ENCODE measurements at regions not wholly inside any gene's neighbourhood (a gene's known extent, or its start where the extent isn't known, plus 50 kb on each side); places are given as distances from the start of the nearest gene placed in this dataset.

DNA sequence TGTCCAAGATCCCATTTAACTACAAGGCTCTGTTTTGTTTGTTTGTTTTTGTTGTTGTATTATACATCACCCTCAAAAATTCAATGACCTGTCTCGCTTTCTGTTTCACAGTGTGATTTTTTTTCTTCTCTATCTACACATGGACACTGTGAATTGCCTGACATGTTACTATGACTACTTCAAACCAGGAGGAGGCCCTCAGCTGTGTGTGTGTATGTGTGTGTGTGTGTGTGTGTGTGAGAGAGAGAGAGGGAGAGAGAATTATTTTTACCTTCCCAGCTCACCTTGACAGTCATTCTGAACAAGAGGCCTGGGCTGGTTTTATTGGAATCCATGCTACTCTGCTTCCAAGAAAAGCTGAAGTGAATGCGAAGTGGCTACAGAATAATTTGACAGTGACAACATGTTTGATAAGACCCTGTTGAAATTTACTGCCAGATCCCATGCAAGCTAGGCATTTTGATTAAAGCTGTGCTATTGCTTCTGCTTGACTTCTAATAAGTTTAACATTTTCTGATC lies 841.4 kb downstream of the NSUN3 start:
- DNase-seq, result no peak

DNA sequence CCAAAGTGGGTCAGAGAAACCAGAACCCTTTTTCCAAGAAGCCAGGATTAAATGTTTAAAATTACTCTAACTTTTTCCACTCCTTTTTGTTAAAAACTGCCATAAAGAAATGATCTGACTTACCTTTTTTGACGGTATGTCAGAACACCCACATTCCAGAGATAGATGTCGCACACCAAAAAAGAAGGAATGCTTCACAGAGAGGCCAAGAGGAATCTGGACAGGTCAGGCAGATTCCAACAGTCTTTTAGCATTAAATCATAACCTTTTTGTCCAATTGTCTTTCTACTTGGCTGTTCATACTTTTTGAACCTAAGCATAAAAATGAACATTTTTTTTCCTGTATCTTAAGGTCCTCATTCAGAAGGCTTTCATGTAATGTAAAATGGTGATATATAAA lies 846.9 kb downstream of the NSUN3 start:
- no peak for DNase-seq

- no peak for DNase-seq
Observed at GRCh38 chr3:94912656-94913055, 849.8 kb downstream of the NSUN3 start.

- no peak for DNase-seq
Observed at GRCh38 chr3:94927175-94927574, 864.3 kb downstream of the NSUN3 start.

GRCh38 chr3:94928921-94929320 lies 866.1 kb downstream of the NSUN3 start:
- DNase-seq, result no peak

- no peak for DNase-seq
Observed at GRCh38 chr3:94935738-94936580, 873.1 kb downstream of the NSUN3 start.

GRCh38 chr3:94937980-94938379 lies 875.1 kb downstream of the NSUN3 start:
- DNase-seq, result no peak

DNA sequence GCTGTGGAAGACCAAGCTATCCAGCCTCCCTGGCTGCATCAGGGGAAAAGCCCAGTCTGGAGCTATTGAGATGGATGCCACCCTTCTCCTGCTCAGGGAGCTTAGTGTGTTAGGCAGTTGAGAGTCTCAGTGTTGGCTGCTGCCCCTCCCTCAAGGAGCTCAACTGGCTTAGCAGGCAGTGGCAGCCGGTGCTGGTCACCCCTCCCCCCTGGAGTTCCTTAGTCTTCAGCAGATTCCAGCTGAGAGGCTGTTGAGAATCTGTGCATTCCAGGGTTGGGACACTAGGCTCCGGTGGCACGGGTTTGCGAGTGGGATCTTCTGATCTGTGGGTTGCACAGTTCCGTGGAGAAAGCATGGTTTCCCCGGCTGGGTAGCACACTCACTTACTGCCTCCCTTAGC lies 883.8 kb downstream of the NSUN3 start:
- no peak for DNase-seq

GRCh38 chr3:94961423-94962100 lies 898.7 kb downstream of the NSUN3 start:
- DNase-seq, result no peak

DNA sequence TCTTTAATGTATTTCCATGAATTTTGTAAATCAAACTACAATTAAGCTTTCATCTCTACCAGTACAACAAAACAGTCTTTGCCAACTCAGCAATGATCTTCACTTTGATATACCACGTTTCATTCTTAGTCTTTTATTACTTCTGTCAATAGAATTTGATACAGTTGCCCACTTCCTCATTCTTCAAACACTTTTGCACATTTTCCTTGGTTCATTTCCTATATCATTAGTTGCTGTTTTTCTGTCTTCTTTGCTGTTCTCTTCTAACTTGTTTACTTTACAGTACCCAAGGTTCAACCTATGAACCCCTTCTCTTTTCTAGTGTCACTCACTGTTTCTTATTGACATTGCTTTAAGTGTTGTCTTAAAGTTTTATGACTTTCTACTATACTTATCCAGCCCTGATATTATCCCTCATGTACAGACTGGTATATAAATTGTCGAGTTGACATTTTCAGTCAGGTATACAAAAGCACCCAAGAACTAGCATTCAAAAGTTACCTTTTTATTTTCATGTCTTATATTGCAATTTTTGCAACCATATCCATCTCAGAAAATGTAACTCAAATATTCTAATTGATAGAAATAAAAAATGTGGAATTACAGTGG lies 903.1 kb downstream of the NSUN3 start:
- no peak for DNase-seq

DNA sequence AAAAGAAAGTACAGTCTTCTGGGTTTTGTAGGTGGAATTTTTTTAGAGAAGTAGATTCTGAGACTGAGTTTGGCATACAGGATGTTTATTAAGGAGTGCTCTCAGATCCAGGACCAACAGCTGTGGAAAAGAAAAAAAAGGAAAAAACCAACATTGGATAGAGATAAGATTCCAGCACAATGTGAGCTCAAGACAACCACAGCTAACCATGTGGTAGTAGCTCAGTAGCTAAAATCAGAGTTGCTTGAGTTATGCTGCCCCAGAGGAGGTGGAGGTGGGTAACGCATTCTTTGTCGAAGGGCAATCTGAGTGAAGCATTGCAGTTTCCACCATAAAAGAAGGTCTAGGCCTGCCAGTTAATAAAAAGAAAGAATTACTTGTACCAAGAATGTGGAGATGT lies 904.3 kb downstream of the NSUN3 start:
- no peak for DNase-seq

GRCh38 chr3:94968519-94968918 lies 905.7 kb downstream of the NSUN3 start:
- no peak for DNase-seq

DNA sequence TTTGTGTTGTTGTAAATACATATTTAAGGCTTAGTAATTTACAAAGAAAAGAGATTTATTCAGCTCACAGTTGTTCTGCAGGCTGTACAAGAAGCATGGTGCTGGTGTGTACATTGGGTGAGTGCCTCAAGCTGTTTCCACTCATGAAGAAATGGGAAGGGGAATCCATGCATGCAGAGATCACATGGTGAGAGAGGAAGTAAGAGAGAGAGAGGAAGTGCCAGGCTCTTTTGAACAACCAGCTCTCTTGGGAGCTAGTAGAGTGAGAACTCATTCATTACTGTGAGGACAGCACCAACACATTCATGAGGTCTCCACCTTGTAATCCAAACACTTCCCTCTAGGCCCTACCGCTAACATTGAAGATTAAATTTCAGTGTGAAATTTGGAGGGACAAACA lies 909.2 kb downstream of the NSUN3 start:
- no peak for DNase-seq

- no peak for DNase-seq
Observed at GRCh38 chr3:94978084-94978483, 915.2 kb downstream of the NSUN3 start.

- no peak for DNase-seq
Observed at GRCh38 chr3:94985778-94986177, 922.9 kb downstream of the NSUN3 start.

DNA sequence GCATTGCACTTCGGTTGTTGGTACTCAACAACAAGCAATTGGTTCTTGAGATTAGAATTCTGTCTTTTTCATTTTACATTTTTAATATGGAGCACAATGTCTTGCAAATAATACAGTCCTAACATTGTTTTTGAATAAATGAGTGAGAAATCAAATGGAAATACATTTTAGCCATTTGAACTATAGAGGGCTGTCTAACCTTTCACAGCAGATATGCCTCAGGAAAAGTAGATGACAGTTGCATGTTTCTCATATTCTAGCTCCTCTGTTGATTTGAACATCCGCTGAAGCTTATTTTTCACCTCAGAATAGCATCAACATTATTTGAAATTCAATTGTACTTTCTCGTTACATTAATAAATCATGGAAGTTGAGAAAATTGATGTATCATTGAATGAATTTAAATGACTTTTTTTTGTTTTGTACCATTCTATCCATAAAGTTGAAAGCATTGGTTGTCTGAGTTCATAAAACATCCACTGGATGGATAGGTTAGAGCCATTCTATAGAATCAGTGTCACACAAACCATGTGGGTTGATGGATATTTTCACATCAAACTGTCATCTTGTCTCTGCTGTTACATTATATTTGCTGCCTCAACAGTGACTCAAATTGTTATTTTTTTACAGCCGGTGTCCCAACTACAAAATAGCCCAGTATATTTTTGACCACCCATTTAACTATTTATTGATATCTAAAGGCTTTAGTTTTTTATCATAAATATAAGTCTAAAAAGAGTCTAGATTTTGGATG lies 928.3 kb downstream of the NSUN3 start:
- no peak for DNase-seq

GRCh38 chr3:94996743-94997142 lies 933.9 kb downstream of the NSUN3 start:
- DNase-seq, result no peak

- DNase-seq, result no peak
Observed at GRCh38 chr3:95002438-95003046, 939.7 kb downstream of the NSUN3 start.

- DNase-seq, result no peak
Observed at GRCh38 chr3:95028688-95029087, 965.8 kb downstream of the NSUN3 start.

GRCh38 chr3:95029644-95030043 lies 966.8 kb downstream of the NSUN3 start:
- DNase-seq, result no peak

DNA sequence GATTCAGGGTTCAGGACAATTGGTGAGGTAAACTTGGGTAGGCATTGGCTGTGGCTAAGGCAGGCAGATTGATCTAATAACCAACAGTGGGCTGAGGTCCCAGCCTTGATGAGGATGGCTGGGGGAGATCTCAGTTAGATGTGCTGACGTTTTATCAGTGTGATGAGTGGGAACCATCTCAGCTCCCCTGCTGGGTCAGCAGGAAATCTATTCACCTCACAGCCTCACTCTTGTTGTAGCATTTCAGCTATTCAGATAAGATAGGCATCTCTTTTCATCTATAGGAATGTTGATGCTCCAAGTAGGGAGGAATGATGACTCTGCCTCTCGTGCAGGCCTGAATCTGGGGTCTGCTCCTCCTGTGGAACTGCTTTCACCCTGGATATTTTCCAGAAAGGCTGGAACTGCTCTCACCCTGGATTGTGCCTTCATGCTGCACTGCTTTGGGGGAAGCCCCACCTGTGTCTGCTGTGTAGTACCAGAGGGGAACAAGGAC lies 973.7 kb downstream of the NSUN3 start:
- DNase-seq, result no peak

DNA sequence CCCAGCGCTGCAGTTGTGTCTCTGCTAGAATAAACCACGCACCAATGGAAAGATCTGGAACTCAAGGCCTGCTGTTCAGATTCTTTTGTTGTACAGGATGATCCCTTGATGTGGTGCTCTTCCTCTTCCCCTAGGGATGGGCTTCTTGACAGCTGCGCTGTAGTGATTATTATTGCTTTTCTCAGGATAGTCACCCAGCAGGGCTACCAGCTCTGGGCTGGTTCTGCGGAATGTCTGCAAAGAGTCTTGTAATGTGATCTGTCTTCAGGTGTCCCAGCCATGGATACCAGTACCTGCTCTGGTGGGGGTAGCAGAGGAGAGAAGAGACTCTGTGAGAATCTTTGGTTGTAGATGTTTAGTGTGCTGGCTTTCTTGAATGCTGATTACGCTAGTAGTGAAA lies 974.2 kb downstream of the NSUN3 start:
- DNase-seq, result no peak

Measured in stimulated activated CD4-positive, alpha-beta T cell treated with anti-CD3 and anti-CD28 coated beads, Interleukin-15, amount 100 ng/mL, for 24 hours (primary cell).